ENCODE measurements at regions not wholly inside any gene's neighbourhood (a gene's known extent, or its start where the extent isn't known, plus 50 kb on each side); places are given as distances from the start of the nearest gene placed in this dataset.

- DNase-seq (ENCODE audit: low spot score) = no peak
- TF ChIP-seq, protein P1, sequence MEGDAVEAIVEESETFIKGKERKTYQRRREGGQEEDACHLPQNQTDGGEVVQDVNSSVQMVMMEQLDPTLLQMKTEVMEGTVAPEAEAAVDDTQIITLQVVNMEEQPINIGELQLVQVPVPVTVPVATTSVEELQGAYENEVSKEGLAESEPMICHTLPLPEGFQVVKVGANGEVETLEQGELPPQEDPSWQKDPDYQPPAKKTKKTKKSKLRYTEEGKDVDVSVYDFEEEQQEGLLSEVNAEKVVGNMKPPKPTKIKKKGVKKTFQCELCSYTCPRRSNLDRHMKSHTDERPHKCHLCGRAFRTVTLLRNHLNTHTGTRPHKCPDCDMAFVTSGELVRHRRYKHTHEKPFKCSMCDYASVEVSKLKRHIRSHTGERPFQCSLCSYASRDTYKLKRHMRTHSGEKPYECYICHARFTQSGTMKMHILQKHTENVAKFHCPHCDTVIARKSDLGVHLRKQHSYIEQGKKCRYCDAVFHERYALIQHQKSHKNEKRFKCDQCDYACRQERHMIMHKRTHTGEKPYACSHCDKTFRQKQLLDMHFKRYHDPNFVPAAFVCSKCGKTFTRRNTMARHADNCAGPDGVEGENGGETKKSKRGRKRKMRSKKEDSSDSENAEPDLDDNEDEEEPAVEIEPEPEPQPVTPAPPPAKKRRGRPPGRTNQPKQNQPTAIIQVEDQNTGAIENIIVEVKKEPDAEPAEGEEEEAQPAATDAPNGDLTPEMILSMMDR (IDR thresholded peaks at IDR 0.05; ENCODE audit: extremely low read depth, missing control alignments) = no peak
Measured at GRCh38 chr14:87087881-87088280, 905.1 kb downstream of the GALC start.

DNA sequence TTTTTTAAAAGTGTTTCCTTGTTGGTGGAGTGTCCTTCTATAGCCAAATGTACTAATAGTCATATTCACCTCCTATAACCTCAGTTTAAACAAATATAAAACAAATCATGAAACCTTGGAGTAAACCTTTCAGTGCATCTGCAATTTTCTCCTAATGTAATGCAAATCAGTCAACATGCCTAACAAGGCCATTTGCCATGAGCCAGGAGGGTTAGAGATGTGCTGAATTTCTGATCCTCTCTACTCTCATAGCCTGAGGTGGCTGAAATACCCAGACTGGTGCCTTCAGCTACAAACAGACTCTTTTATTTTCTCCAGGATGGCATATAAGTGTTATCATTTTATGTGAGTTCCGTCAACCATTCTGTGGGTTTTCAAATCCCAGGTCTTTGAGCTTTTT lies 908.1 kb downstream of the GALC start:
- no peak for DNase-seq (ENCODE audit: low spot score)
- TF ChIP-seq, protein P1 (IDR thresholded peaks at IDR 0.05; ENCODE audit: extremely low read depth, missing control alignments) = no peak

- TF ChIP-seq, protein P1 (IDR thresholded peaks at IDR 0.05; ENCODE audit: extremely low read depth, missing control alignments) = no peak
- DNase-seq (ENCODE audit: low spot score) = no peak
Measured at GRCh38 chr14:87082917-87083316, 910.1 kb downstream of the GALC start.

- no peak for DNase-seq (ENCODE audit: low spot score)
- TF ChIP-seq, protein P1 (IDR thresholded peaks at IDR 0.05; ENCODE audit: extremely low read depth, missing control alignments) = no peak
Measured at GRCh38 chr14:87081004-87081403, 912.0 kb downstream of the GALC start.

DNA sequence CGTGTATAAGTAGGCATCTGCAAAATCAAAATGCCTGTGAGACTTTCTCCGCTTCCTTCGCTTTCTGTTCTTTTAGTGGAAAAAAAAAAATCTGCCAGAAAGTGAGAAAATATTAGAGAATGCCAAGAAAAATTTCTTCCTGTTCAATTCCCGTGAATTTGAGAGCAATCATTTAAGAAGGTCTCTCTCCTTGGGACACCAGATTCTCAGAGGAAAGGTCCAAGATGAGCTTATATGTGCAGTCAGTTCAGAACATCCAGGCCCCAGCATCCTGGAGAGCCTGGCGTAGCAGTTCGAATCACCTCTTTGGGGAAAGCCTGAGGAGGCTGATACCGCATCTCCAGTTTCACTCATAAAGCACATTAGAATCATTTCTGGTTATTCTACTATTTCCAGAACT lies 912.8 kb downstream of the GALC start:
- DNase-seq (ENCODE audit: low spot score) = no peak
- TF ChIP-seq, protein P1 (IDR thresholded peaks at IDR 0.05; ENCODE audit: extremely low read depth, missing control alignments) = no peak

DNA sequence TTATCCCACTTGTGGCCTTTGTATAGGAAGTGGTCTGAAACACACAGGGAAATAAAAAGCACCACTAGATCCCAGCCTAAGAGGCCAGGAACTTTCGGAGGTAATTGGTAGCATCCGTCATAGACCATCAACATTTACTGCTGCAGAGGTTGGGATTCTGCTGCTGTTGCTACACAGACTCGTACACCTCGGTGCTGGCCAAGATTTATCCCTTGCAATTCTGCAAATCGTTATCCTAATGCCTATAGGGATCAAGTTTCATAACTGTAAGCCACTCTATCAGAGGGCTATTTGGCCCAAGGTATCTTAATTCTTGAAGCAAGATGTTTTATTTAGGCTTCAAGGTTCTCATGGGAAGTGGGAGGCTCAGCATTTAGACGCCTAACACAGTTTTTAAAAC lies 913.6 kb downstream of the GALC start:
- DNase-seq (ENCODE audit: low spot score) = no peak

GRCh38 chr14:87076922-87077321 lies 916.1 kb downstream of the GALC start:
- no peak for DNase-seq (ENCODE audit: low spot score)
- TF ChIP-seq, protein P1 (IDR thresholded peaks at IDR 0.05; ENCODE audit: extremely low read depth, missing control alignments) = no peak

More for the DNA sequence above, 913.6 kb downstream of the GALC start:
- TF ChIP-seq, protein P1 (IDR thresholded peaks at IDR 0.05; ENCODE audit: extremely low read depth, missing control alignments) = no peak
